ENCODE measurements at regions not wholly inside any gene's neighbourhood (a gene's known extent, or its start where the extent isn't known, plus 50 kb on each side); places are given as distances from the start of the nearest gene placed in this dataset.
"Not testable (repeated sequence)": the region's sequence is repeated elsewhere in the genome, so short reads cannot be mapped to it uniquely, and the experiment has no call there.

DNA sequence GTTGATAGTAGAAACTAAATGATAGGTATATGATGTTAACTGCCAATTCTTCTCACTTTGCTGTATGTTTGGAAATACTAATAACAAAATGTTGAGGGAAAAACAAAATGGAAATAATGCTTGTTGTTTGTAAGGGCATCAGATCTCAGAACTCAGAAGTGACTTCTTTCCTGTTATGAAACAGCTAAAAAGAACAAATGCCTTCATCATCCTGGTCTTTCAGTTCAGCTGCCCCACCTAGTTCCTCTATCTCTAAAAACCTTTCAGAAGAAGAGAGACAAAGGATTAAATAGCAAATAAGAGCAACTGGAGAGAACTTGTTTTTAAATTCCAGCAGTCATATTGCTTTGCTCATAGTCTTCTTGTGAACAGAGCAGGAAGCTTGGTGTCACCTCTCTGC, 345.3 kb upstream of the NCAM1 start:
- no peak for DNase-seq (ENCODE audit: low read depth, low spot score)

DNA sequence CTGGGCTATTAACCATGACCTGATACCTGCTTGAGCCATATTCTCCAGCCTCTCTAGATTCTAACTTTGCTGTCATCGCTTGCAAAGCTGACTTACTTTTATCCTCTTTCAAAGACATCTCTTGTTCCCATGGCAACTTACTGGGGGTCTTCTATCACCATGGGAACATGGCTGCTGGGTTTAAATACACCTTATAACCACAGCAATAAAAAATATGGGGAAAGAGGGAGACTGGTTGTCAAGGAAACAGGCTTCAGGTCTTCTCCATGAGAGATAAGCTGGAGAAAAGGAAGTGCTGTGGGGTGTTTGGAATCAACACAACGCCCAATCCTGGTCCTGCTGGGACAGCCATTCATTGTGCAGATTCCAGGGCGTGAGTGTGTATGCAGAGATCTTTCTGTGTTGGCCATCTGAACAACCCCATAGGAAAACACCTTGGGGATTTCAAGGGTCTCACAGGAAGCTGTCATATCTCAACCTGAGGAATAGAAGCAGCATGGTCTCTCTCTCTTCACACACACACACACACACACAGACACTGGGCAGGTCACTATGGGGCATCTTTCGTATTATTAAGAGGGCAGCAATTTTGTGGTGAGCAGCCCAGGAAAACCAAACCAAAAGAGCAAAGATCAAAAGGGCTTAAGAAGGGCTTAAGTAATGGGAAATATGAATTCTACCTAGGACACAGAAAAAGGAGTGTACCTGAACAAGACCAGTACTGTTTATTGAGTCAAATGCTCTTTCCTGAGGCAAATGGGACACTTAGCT, 344.7 kb upstream of the NCAM1 start:
- DNase-seq (ENCODE audit: low read depth, low spot score), result no peak

DNA sequence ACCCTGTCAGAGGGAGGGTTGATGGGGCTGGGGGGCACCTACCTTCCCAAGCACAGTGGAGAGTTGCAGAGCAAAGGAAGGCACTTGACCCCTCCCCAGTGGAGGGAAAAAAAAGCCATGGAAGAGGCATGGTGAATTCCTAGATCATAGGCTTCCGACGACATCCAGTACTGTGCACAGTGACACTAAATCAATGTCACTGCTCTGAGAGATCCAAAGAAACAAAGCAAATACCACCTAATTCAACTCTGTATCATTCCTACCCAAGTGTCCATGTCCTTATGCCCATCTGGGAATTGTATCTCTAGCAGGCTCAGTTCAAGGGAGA, 344.2 kb upstream of the NCAM1 start:
- no peak for DNase-seq (ENCODE audit: low read depth, low spot score)

DNA sequence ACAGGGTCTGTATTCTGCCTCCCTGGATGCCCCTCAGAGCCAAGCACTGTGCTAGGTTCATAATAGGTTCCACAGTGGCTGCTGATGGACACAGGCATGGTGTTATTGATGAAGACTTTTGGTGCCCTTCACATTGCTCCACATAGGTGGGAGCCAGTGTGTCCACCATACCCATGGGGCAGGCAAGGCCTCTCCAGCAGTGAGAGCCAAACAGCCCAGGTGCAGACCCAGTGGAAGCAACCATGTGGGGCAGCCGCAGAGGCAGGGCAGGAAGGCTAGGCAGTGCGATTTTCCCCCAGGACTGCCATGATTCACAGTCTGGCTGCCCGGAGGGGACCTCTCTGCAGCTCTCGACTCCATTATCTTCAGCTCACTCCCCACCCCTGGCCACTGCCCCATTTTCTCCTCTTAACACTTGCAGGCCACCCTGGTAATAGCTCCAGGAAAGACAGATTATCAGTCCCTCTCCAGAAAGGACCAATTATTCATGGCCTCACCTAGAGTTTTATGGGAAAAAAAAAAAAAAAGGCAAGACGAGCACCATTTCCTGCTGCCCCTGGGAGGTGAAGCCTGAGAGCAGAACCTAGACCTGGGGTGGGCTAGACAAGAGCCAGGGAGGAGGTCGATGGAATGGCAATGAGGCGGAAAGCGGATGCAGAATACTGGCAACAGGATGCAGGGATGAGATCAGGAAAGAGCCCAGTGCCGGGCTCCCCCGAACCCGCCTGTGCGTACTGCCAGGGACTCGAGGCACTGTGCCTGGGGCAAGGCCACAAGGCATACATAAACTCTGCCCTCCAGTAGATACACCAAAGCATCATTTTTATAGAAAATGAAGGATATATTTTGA, 343.0 kb upstream of the NCAM1 start:
- no peak for DNase-seq (ENCODE audit: low read depth, low spot score)

DNA sequence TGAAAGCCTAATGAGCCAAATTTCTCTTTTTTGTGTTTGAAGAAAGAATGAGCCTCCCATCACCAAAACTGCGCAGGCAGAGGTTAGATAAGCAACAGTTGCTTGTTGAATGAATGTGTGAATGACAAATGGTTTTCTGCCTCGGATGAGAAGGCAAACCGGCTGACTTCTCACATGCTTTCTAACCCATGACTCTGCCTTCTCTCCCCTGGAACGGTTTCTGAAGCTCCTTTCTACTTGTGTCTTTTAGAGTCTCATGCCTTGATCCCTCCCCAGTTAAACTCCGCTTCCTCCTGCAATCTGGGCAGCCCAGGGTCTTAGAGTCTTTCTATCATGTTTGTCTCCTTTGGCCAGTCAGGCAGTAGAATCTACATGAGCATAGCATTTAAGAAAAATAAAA, 342.1 kb upstream of the NCAM1 start:
- no peak for DNase-seq (ENCODE audit: low read depth, low spot score)

DNA sequence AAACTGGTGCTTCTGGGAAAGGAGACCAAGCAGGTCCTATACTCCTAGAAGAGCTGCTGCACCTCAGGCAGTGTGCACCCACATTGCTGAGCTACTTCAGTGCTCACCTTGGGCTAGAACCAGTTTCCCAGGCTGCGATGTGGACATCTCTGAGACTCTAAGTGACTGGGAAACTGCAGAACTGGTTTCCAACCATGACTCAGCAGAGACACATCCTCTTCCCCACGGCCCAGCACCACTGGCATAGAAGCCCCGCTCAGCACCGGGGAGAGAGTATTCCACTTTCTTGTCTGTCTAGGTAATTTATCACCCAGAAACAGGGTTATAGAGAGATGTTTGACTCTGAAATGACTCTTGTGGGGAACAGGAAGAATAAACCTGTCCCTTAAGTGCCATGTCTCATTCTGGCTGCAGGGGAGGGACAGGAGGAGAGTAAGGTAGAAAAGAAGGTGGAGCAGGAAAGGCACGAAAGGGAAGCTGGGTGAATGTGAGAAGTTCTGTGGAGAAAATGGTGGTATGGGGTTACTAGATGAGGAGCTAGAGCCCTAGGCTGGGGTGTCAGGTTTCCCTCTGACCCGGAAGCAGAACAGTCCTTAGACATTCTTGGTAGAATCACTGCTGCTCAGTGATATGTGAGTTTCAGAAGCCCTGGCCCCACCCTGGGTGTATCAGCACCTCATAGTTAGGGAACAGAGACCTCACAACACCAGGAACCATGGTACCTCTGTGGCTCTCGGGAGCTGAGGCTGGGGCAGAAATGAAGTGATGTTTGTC, 340.4 kb upstream of the NCAM1 start:
- no peak for DNase-seq (ENCODE audit: low read depth, low spot score)

DNA sequence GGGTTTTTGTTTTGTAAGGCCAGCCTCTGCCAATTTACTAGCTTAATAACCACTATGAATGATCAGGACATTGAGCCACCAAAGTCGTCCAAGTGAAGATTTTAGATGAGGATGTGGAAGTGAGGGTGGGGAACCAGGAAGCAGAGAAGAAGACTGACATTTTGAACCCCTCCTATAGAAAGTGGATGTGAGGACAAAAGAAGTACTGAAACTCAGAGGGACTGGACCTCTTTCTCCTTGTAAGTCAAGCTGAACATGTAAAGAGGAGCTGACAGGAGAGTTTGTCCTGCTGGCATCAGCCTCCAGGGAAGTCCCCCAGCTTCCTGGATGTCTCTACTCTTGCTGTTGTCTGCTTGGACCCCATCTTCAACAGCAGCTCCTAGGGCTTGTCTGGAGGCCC, 338.2 kb upstream of the NCAM1 start:
- DNase-seq (ENCODE audit: low read depth, low spot score), result no peak

DNA sequence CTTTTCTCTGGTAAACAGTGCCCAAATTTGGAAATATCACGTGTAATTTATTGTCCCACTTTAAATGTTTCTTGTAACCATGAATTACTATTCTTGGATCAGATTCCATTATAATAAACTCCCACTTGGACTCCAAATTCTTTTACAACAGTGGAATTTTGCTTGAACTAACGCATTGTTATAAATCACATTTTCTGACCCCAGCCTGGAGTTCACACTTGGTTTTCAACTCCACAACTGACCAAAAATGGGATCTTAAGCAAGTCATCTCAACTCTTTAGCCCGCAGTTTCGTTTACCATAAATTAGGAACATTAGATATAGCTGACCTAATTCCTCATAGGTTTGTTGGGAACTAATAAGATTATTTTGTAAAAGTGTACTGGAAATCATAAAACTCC, 336.8 kb upstream of the NCAM1 start:
- DNase-seq (ENCODE audit: low read depth, low spot score), result no peak

DNA sequence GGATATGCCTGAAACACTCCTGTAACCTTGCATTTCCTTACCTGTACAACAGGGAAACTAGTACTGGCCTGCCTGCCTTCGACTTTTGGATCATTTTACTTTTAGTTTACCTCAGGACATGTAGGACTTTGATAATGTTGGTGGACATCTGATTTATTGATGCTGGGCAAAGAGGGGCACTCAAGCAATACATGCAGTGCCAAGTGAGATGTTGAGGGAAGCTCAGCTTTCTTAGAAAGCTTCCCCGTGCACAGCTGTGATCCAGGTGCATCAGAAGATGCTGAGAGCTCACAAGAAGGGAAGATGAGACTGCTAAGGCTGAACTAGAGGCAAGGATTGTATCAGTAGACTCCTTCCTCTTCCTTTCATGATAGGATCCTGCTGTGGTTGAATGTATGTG, 336.2 kb upstream of the NCAM1 start:
- not testable (repeated sequence) for DNase-seq (ENCODE audit: low read depth, low spot score)

DNA sequence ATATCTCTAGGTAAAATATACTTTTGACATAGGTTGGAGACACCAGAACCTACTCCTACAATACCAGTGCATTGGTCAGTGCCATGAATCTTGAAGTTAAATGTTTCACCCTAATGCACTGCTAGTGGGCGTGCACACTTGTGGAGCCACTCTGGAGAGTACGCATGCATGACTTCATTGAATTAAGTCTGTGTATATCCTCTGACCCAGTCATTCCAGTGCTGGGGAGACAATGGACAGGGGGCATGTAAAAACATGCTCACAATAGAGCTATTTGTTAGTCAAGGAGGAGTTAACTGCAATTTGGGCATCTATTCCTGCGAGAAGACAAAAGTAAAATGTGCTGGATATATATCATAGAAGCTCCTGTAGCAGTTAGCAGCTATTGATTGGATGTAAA, 335.4 kb upstream of the NCAM1 start:
- DNase-seq (ENCODE audit: low read depth, low spot score), result no peak

DNA sequence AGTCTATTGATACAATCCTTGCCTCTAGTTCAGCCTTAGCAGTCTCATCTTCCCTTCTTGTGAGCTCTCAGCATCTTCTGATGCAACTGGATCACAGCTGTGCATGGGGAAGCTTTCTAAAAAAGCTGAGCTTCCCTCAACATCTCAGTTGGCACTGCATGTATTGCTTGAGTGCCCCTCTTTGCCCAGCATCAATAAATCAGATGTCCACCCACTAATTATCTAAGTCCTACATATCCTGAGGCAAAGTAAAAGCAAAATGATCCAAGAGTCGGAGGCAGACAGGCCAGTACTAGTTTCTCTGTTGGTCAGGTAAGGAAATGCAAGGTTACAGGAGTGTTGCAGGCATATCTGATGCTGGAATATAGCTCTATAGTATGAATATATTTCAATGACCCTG, 334.5 kb upstream of the NCAM1 start:
- DNase-seq (ENCODE audit: low read depth, low spot score), result no peak

DNA sequence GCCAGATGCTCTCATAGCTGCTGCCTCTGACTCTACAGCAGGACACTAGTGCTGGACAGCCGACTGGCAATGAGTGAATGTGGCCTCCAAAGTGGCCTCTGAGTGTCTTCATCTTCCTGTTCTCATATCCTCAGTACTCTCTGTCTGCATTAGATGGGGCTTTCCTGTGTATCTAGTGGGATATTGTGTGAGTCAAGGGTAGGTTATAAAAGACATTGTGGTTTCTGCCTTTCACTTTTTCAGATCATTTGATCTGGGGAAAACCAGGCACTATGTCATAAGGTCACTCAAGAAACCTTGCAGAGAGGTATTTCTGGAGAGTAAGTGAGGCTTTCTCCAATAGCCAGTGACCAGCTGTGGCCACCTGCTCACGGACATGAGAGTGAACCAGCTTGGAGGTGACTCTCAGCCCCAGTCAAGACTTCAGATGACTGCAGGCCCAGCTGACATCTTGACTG, 333.6 kb upstream of the NCAM1 start:
- DNase-seq (ENCODE audit: low read depth, low spot score), result no peak

DNA sequence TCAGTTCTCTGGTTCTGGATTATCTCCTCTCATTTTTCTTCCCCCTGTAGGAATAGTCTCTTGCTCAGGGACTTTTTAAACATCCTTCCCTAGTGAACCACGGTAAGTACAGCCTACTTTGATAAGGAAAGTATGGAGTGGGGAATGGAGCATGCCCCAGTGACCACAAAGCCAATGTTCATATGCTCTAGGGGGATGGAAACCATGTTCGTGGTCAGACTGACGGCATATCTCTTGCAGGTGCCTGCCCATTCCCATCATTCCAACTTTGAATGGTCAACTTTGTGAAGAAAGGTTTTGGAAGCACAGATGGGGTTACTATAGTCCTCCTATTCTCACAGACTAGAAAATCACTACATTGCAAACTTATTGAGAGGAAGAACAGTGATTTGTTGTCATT, 332.5 kb upstream of the NCAM1 start:
- no peak for DNase-seq (ENCODE audit: low read depth, low spot score)

DNA sequence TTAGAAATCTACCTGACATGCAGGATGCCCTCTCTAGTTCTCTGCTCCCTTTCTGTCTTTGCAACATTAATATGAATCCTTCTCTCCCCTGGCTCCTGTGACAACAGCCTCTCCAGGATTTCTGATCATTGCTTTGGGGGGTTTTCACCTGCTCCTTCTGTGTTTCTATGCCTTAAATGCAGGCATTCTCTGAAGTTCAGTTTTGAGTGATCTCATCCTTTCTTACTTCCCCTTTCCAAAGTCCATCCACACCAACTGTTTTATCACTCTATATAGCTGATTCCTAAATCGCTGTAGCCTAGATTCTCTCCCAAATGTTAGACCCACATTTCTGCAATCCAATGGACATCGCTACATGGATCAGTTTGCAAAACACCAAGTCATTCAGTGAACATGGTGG, 330.7 kb upstream of the NCAM1 start:
- DNase-seq (ENCODE audit: low read depth, low spot score), result no peak

DNA sequence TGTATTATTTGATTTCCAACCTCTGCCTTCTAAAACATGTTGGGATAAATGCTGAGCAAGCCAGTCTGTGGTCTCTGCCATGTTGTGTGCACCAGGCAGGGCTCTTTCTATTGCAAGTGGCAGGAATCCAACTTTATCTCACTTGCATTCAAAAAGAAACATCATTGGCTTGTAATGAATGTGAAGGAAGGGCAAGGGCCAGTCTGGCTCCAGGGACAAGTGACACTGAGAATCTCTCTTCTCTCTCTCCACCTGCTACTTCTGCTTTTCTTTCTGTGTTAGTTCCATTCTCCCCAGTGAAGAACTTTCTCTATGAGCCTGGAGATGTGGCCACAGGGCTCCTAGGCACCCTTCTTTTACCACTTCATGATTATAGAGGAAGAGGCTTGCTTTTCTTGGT, 329.9 kb upstream of the NCAM1 start:
- no peak for DNase-seq (ENCODE audit: low read depth, low spot score)

DNA sequence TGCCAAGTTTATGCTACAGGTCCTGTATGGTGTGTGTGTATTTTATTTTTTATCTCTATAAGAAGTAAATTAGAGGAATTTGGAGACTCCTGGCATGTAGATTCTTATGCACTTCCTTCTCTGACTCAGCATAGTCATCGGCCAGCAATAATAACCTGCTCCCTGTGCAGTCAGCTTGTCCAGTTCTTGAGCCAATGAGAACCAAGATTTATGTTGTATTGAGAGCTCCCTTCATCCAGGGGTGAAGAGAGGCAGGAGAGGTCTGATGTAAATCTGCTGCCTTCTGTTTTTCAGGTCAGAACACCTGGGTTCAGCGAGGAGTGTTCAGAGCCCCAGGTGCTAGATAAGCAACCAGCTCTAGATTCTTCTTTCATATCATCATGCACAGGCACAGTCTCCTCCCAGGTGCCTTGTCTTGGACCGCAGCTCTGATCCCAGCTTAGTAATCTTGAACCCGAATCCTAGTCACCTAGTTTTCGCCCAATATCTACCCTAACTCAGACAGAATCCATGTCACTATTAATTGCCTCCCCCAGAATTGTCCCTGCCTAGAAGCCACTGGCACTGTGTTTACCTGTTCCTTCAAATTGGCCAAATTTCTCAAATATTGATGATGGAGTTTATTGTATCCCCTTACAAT, 328.2 kb upstream of the NCAM1 start:
- no peak for DNase-seq (ENCODE audit: low read depth, low spot score)

DNA sequence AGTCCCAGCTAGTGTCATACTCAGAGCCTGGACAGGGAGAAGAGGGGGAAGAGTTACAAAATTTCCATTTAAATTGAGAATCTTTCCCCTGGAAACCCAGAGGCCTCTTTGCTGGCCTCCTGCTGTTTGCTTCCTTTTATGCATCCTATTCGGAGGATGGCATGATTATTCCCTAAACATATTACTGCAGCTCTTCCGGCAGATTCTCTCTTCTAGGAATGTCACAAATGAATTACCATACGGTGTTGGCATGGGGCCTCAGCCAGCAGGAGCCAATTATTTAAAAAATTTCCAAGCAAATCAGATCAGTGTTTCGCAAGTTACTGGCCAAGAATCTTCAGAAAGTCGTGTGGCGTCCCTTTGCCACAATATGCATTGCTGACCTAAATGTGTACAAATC, 326.7 kb upstream of the NCAM1 start:
- DNase-seq (ENCODE audit: low read depth, low spot score), result no peak

DNA sequence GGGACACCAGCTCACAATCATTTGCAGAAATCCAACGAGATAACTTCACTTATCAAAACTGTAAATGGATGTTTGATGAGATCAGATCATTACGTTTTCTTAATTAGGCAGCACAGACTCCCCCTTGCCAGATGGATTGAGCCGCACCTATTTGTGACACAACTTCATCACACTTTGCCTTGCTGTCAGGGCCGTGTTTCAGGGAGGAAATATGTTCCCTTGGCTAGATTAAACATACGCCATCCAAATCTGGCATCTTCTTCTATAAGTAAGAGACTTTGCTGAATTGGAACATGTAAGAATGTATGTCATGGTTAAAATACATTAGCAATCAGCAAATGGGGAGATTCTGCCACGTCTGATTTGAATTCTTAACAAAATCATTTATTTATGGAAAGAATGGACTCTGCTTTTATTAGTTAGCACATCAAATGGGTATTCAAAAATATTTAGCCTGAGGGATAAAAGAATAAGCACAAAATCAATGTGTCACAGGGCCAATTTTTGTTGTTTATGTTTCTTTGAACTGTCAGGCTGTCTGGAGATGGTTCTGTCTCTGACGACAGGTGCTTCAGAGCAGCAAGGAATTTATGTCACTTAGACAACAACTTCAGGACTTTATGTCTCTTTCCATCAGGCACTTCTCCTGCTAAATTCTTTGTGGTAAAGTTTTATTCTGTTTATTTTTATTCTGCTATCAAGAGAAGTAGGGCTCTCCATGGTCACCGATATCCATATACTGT, 326.1 kb upstream of the NCAM1 start:
- no peak for DNase-seq (ENCODE audit: low read depth, low spot score)

DNA sequence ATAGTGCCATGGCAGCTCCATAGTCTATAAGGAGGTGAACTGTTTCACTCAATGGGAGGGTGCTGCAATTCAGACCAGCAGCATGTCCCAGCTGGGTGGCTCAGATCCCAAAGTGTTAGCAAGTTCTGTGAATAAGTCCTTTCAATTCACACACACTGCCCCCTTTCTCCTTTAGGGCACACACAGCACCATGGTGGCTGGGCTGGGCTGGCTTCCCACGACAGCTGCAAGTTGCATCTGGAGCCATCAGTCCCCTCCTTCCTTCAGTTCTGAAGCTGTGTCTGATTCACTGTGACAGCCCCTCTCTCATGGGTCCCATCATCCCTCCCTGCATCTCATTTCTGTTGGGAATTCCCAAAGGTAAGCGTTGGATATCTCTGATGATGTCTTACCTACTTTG, 324.1 kb upstream of the NCAM1 start:
- no peak for DNase-seq (ENCODE audit: low read depth, low spot score)

DNA sequence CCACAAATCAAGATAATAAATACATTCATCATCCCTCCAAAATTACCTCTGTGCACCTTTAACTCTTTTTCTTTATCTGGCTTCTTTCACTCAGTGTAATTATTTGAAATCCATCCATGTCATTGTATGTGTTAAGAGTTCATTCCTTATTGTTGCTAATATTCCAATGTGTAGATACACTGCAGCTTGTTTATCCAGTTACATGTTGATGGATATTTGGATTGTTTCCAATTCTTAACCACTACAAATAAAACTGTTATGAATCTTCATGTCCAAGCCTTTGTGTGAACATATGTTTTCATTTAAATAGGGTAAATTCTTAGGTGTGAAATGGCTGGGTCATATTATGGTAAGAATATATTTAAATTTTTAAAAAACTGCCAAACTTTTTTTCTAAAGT, 323.3 kb upstream of the NCAM1 start:
- DNase-seq (ENCODE audit: low read depth, low spot score), result no peak

DNA sequence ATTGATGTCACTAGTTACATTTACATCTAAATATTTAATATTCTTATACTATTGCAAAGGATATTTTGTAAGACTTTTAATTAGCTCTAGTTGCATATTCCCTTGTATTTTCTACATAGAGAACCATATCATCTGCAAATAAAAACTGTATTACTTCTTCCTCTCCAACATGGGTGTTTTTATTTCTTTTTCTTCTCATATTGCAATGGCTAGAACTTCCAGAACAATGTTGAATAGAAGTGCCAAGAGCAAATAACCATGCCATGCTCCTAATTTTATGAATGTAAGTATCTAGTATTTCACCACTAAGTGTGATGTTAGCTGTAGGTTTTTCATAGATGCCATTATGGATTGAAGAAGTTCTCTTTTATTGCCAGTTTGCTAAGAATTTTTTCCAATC, 321.8 kb upstream of the NCAM1 start:
- DNase-seq (ENCODE audit: low read depth, low spot score), result no peak
